Left ventricle myocardium inferior (tissue), 1 donor: ENCODE measurements at regions not wholly inside any gene's neighbourhood (a gene's known extent, or its start where the extent isn't known, plus 50 kb on each side); places are given as distances from the start of the nearest gene placed in this dataset.

Experiments
- DNase-seq: peaks from one replicate; pipeline ENCODE4 v3.0.0-alpha.2; 2020
- H3K27ac ChIP-seq: fragments of 200-600 bp; replicated peaks from 2 replicates; pipeline ENCODE4 v1.8.0; 2021
- H3K27me3 ChIP-seq: fragments of 200-600 bp; 2 replicates; pipeline ENCODE4 v1.8.0; 2021; ENCODE audit warnings: low read depth
- H3K36me3 ChIP-seq: fragments of 200-600 bp; 2 replicates; pipeline ENCODE4 v1.8.0; 2021
- H3K4me1 ChIP-seq: fragments of 200-600 bp; 2 replicates; pipeline ENCODE4 v1.8.0; 2021
- H3K4me3 ChIP-seq: fragments of 200-600 bp; 2 replicates; pipeline ENCODE4 v1.8.0; 2021; ENCODE audit warnings: mild to moderate bottlenecking, moderate library complexity
- H3K9me3 ChIP-seq: fragments of 200-600 bp; replicated peaks from 2 replicates; pipeline ENCODE4 v1.8.0; 2021
- CTCF ChIP-seq: fragments of 200-600 bp; IDR thresholded peaks from 2 replicates; pipeline ENCODE4 v1.8.0; 2021; ENCODE audit warnings: antibody characterized with exemption, mild to moderate bottlenecking, borderline replicate concordance
- intact Hi-C: fragments of 100-400 bp; cut with micrococcal nuclease; formaldehyde crosslinking; loops from one replicate; pipeline ENCODE4 v1.11.0; 2022
- donor health status: DM: no; HTN: yes; CAD: no; lungs with severe emphysema.

- TF ChIP-seq CTCF, result no peak
- H3K27ac ChIP-seq, result no peak overlapping the region
- H3K36me3 ChIP-seq, result no peaks in the 10 kb centered on the region
- peaks cover 19% of the 10 kb centered on the region for H3K27me3 ChIP-seq
- no peak for DNase-seq
- intact Hi-C loops, result no loop called here
- no peaks in the 10 kb centered on the region for H3K4me1 ChIP-seq
- H3K4me3 ChIP-seq, result no peak overlapping the region
- peaks cover 8% of the 10 kb centered on the region for H3K9me3 ChIP-seq
Observed at GRCh38 chr20:24064092-24064491, 75.5 kb upstream of the GGTLC1 start.

- H3K4me1 ChIP-seq, result no peaks in the 10 kb centered on the region
- H3K27me3 ChIP-seq, result peaks cover 18% of the 10 kb centered on the region
- no peak for DNase-seq
- no peak overlapping the region for H3K27ac ChIP-seq
- no peak overlapping the region for H3K4me3 ChIP-seq
- no peak for TF ChIP-seq CTCF
- H3K9me3 ChIP-seq, result no peaks in the 10 kb centered on the region
- no peaks in the 10 kb centered on the region for H3K36me3 ChIP-seq
- intact Hi-C loops, result no loop called here
Observed at GRCh38 chr20:24063100-24063499, 74.5 kb upstream of the GGTLC1 start.

- H3K9me3 ChIP-seq, result no peaks in the 10 kb centered on the region
- TF ChIP-seq CTCF, result no peak
- no peaks in the 10 kb centered on the region for H3K4me1 ChIP-seq
- H3K4me3 ChIP-seq, result no peak overlapping the region
- DNase-seq, result no peak
- no peak overlapping the region for H3K27ac ChIP-seq
- H3K36me3 ChIP-seq, result no peaks in the 10 kb centered on the region
- peaks cover 6% of the 10 kb centered on the region for H3K27me3 ChIP-seq
- intact Hi-C loops, result no loop called here
Observed at GRCh38 chr20:24060851-24061590, 72.4 kb upstream of the GGTLC1 start.

- Histone ChIP-seq H3K36me3 (no peaks in the 10 kb centered on the region), H3K9me3 (no peaks in the 10 kb centered on the region), H3K27me3 (peaks cover 5% of the 10 kb centered on the region), H3K4me3 (no peak overlapping the region), H3K4me1 (no peaks in the 10 kb centered on the region), H3K27ac (no peak overlapping the region)
- intact Hi-C loops, result no loop called here
- DNase-seq, result no peak
- no peak for TF ChIP-seq CTCF
Observed at GRCh38 chr20:24059174-24059573, 70.6 kb upstream of the GGTLC1 start.

- DNase-seq, result no peak
- no peak for TF ChIP-seq CTCF
- H3K9me3 ChIP-seq, result no peaks in the 10 kb centered on the region
- peaks cover 24% of the 10 kb centered on the region for H3K27me3 ChIP-seq
- no peak overlapping the region for H3K4me3 ChIP-seq
- H3K36me3 ChIP-seq, result no peaks in the 10 kb centered on the region
- no peak overlapping the region for H3K27ac ChIP-seq
- no peaks in the 10 kb centered on the region for H3K4me1 ChIP-seq
- intact Hi-C loops, result no loop called here
Observed at GRCh38 chr20:24056491-24056890, 67.9 kb upstream of the GGTLC1 start.
